ENCODE measurements at regions not wholly inside any gene's neighbourhood (a gene's known extent, or its start where the extent isn't known, plus 50 kb on each side); places are given as distances from the start of the nearest gene placed in this dataset.

DNA sequence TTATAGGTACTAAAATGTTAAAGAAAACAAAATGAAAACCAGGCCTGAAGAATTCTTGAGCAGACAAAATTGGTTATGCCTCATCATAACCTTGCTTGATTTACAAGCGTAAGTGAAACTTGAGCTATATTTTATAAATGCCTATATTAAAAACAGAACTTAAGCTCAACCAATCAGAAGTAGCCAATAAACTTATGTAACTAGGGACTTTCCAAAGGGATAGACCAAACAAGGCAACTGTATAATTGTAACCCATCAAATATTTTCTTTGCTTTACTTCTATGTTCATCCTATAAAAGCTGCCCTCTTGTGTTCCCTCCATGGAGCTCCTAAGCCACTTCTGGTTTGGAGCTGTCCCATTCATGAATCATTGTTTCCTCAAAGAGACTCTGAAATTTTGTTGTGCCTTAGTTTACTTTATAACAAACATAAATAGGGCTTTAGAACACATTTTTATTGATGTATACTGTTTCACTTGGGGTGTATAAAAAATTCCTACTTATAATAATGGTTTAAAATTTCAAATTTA lies 101.6 kb upstream of the CARMIL1 start:
- Mint-ChIP-seq H3K36me3 (ENCODE audit: low read depth) (no peaks in the 10 kb centered on the region), H3K27me3 (ENCODE audit: low read depth) (no peaks in the 10 kb centered on the region), H3K27ac (no peak overlapping the region), H3K4me3 (no peak overlapping the region), H3K9me3 (no peaks in the 10 kb centered on the region), H3K4me1 (ENCODE audit: low read depth) (peaks cover 34% of the 10 kb centered on the region)
- CTCF ChIA-PET, result interaction anchor here (1.1 to 1.5 kb wide), 2 partner anchors 8 to 150 kb away, joined by 3 to 4 read pairs; no protein-coding TSS in a partner anchor
- DNase-seq, result no peak
- intact Hi-C loops (cut with micrococcal nuclease), result loop anchor here (5.0 to 10.0 kb wide), 2 partner anchors 253 to 320 kb away; no protein-coding TSS in a partner anchor

DNA sequence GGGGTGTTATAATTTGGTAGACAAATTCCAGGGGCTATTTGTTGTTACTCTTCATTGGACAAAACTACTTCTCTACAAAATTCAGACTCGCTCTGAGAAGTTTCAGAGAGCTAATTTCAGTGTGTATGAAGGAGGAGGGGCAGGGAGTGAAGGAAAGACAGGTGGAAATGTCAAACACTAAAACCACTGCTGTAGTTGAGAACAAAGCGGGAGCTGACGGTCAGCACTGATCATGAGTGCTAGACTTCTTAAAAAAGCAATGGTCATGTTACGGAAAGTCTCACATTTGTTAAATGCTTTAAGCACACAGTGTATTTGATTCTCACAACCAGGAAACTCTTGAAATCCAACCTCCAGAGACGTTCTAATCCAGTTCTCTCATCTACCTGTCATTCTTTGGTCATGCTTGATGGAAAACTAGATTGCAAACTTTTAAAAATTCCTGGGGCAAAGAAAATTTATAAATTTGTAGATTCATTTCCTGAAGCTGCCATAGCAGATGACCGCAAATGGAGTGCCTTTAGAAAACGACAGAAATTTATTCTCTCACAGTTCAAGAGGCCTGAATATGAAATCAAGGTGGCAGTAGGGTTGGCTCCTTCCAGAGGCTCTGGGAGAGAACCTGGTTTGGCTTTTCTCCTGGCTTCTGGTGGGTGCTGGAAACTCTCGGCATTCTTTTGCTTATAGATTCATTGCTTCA lies 100.7 kb upstream of the CARMIL1 start:
- Mint-ChIP-seq H3K27me3 (ENCODE audit: low read depth) (no peaks in the 10 kb centered on the region), H3K9me3 (no peaks in the 10 kb centered on the region), H3K4me1 (ENCODE audit: low read depth) (peaks cover 34% of the 10 kb centered on the region), H3K4me3 (no peak overlapping the region), H3K27ac (no peak overlapping the region), H3K36me3 (ENCODE audit: low read depth) (no peaks in the 10 kb centered on the region)
- intact Hi-C loops (cut with micrococcal nuclease), result loop anchor here (1.0 to 10.0 kb wide), 3 partner anchors 40 to 321 kb away; no protein-coding TSS in a partner anchor
- CTCF ChIA-PET, result interaction anchor here (1.5 kb wide), 1 partner anchor 151 kb away, joined by 4 read pairs; no protein-coding TSS in a partner anchor
- no peak for DNase-seq

DNA sequence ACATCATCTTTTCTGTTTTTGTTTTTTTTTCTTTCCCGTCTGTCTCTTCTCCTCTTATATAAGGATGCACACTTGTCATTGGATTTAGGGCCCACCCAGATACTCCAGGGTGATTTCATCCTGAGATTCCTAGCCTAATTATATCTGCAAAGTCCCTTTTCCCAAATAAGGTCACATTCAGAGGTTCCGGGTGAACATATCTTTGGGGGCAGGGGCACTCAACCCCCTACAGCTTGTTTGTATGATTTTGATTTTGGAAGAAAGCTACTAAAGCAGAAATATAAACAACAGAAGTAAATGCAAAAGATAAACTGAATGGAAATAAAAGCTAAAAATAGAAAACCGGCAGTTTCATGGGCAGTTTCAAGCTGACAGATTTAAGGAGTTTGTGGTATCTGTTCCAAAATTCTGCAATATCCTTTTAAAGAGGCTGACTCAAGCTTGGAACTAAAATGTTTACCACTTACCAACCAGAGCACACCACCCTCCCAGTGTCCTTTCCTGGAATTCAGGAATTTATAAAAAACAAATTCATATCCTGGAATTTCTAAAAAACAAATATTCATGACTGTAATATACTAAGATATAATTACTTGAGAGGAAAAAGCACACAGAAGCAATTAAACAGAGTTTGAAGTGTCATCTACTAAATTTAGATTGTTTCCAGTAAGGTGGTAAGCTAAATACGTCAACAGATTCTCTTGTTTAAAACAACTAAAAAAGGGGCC lies 100.0 kb upstream of the CARMIL1 start:
- H3K9me3 Mint-ChIP-seq, result no peaks in the 10 kb centered on the region
- H3K27ac Mint-ChIP-seq, result no peak overlapping the region
- H3K27me3 Mint-ChIP-seq (ENCODE audit: low read depth), result no peaks in the 10 kb centered on the region
- CTCF ChIA-PET, result interaction anchor here (0.6 kb wide), 1 partner anchor 16 kb away, joined by 3 read pairs; no protein-coding TSS in a partner anchor
- intact Hi-C loops (cut with micrococcal nuclease), result loop anchor here (1.0 to 10.0 kb wide), 3 partner anchors 41 to 322 kb away; no protein-coding TSS in a partner anchor
- no peaks in the 10 kb centered on the region for H3K36me3 Mint-ChIP-seq (ENCODE audit: low read depth)
- no peak overlapping the region for H3K4me3 Mint-ChIP-seq
- no peak for DNase-seq
- H3K4me1 Mint-ChIP-seq (ENCODE audit: low read depth), result peaks cover 27% of the 10 kb centered on the region

DNA sequence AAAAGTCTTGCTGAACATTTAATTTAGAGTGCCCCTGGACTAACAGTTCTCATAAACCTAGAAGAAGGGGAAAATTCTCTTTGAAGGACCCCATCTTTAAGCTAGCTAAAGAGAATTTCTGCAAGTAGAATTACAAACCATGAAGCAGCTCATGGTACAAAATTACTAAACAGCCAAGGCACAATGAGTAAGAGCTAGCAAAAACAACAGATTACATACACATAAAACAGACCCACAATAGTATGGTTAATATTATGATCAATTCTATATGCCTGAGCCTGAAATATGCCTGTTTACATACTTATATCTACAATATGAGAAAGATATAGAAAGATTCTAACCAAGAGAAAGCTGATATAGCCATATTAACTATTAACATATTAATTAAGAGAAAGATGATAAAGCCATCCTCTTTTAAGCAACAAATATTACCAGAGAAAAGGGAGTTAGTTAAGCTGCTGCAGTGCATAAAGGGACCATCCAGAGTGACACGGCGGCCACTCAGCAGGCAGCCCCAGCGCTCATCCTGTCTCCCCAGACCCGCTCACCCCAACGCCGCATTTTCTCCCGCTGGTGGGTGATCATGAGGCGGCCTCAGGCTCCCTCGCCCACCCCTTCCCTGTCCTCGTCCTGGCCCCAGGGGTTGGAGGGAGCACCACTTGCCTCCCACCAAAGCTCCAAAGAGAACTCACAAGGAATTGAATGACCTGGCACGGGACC lies 98.4 kb upstream of the CARMIL1 start:
- no peaks in the 10 kb centered on the region for H3K36me3 Mint-ChIP-seq (ENCODE audit: low read depth)
- H3K27me3 Mint-ChIP-seq (ENCODE audit: low read depth), result peaks cover 4% of the 10 kb centered on the region
- H3K27ac Mint-ChIP-seq, result no peak overlapping the region
- no peak for DNase-seq
- intact Hi-C loops (cut with micrococcal nuclease), result no loop called here
- H3K9me3 Mint-ChIP-seq, result no peaks in the 10 kb centered on the region
- peaks cover 22% of the 10 kb centered on the region for H3K4me1 Mint-ChIP-seq (ENCODE audit: low read depth)
- no peak overlapping the region for H3K4me3 Mint-ChIP-seq
- CTCF ChIA-PET, result interaction anchor here (0.6 to 1.4 kb wide), 5 partner anchors 13 to 702 kb away, joined by 3 to 4 read pairs (median 3); no protein-coding TSS in a partner anchor

DNA sequence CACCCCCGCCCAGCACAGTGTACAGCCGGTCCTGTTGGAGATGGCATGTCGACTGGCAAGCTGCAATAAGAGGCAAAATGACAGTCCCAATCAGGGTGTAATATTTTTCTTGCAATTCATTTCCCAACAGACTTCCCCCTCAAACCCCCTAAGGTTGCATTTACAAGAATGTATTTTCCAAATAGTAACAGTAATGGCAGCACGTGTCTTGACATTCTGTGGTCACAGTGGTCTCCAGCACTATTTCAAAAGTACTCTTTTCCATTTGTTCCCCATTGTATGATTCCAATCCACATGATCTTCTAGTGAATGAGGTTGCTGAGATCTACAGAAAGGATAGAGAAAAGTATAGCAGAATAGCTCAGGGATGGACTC lies 97.8 kb upstream of the CARMIL1 start:
- intact Hi-C loops (cut with micrococcal nuclease), result no loop called here
- H3K4me3 Mint-ChIP-seq, result no peak overlapping the region
- CTCF ChIA-PET, result interaction anchor here (0.6 to 1.4 kb wide), 3 partner anchors 14 to 701 kb away, joined by 3 read pairs; no protein-coding TSS in a partner anchor
- H3K9me3 Mint-ChIP-seq, result no peaks in the 10 kb centered on the region
- H3K4me1 Mint-ChIP-seq (ENCODE audit: low read depth), result peaks cover 22% of the 10 kb centered on the region
- DNase-seq, result no peak
- H3K27ac Mint-ChIP-seq, result no peak overlapping the region
- H3K36me3 Mint-ChIP-seq (ENCODE audit: low read depth), result no peaks in the 10 kb centered on the region
- peaks cover 4% of the 10 kb centered on the region for H3K27me3 Mint-ChIP-seq (ENCODE audit: low read depth)

DNA sequence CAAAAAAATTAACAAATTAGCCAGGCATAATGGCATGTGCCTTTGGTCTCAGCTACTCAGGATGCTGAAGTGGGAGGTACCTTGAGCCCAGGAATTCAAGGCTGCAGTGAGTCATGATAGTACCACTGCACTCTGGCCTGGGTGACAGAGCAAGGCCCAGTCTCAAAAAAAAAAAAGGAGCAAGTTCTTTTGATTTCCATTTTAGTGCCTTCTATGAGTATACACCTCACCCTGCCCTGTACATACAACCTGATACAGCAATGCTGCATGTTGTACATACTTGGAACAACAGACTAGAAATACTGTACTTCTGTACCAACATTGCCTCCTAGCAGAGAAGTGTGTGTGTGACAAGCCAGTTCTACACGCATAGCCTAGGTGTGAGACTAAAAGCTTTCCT lies 97.3 kb upstream of the CARMIL1 start:
- Mint-ChIP-seq H3K27ac (no peak overlapping the region), H3K27me3 (ENCODE audit: low read depth) (peaks cover 4% of the 10 kb centered on the region), H3K4me3 (no peak overlapping the region), H3K9me3 (no peaks in the 10 kb centered on the region), H3K36me3 (ENCODE audit: low read depth) (no peaks in the 10 kb centered on the region), H3K4me1 (ENCODE audit: low read depth) (peaks cover 24% of the 10 kb centered on the region)
- CTCF ChIA-PET, result interaction anchor here (0.7 kb wide), 1 partner anchor 19 kb away, joined by 6 read pairs; no protein-coding TSS in a partner anchor
- DNase-seq, result no peak
- intact Hi-C loops (cut with micrococcal nuclease), result no loop called here

DNA sequence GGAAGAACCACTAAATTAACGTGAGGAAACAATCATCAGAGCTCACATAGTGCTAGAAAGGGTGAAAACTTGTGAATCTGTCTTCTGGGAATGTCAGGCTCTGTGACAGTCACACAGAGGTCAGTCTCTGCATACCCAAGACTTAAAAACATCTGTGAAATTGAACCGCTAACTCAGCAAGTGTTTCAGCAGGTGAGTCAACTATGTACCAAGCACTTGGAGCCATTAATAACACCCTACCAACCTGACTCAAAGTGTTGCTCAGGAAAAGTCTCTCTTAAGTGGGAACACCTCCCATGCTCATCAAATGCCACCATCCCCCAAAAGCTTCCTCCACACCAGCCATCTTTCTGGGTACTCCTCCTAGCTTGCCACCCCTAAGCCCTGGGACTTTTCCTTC lies 92.3 kb upstream of the CARMIL1 start:
- CTCF ChIA-PET, result no interaction called here
- Mint-ChIP-seq H3K4me1 (ENCODE audit: low read depth) (peaks cover 8% of the 10 kb centered on the region), H3K27me3 (ENCODE audit: low read depth) (peaks cover 14% of the 10 kb centered on the region), H3K27ac (no peak overlapping the region), H3K36me3 (ENCODE audit: low read depth) (no peaks in the 10 kb centered on the region), H3K4me3 (no peak overlapping the region), H3K9me3 (no peaks in the 10 kb centered on the region)
- no peak for DNase-seq
- intact Hi-C loops (cut with micrococcal nuclease), result no loop called here

DNA sequence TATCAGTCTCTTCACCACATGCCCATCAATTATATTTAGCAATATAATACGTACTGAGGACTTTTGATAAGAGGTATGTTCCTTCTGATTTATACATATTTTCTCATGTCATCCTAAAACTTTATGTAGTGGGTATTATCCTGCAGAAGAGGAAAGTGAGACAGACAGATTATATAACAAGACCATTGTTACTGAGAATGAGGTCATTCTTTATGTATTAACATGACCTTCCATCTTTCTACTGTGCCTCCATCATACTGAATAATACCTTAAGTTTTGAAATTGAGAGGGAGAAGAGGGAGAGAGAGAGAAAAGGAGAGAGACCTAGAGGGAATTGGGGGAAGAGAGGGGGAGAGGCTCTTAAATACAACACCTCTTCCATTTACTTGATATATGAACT lies 90.9 kb upstream of the CARMIL1 start:
- Mint-ChIP-seq H3K4me3 (no peak overlapping the region), H3K4me1 (ENCODE audit: low read depth) (peaks cover 5% of the 10 kb centered on the region), H3K27ac (no peak overlapping the region), H3K9me3 (no peaks in the 10 kb centered on the region), H3K27me3 (ENCODE audit: low read depth) (peaks cover 15% of the 10 kb centered on the region), H3K36me3 (ENCODE audit: low read depth) (no peaks in the 10 kb centered on the region)
- CTCF ChIA-PET, result no interaction called here
- DNase-seq, result no peak
- intact Hi-C loops (cut with micrococcal nuclease), result no loop called here

DNA sequence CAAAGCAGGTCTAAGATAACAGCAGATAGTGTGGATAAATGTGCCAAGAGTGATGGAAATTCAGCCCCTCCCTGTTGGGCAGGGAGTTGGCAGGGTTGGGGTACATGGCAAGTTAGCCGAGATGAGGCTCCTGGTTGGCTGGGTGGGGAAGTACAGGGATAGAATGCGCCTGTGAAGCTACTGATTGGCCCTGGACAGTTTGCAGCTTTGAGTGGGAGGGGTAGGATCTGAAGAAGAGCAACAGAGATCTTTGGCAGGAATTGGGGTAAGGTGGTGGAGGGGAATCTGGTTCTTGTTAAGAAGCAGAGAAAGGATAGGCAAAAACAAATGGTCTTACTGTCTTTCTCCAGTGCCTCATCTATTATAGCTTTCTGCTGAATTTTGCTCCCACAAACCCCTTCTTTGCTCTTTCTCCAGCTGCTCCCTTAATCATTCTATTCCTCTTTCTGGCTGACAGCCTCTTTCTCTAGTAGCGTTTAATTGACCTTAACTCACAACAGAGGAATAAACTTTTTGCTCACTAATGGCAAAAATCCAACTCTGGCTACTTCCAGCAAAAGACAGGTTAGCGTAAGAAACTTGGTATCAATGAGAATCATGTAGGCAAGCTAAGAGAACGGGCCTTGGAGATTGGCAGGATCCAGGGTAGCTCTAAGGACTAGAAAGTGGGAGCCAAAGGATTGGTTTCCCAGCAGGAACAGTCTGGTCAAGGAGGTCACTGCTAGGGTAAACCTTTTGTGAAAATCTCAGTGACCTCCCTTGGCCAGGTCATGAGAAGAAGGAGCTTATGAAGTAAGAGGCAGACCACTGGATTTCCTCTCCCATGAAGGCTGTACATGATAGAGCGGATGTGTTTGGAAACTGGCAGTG lies 86.3 kb upstream of the CARMIL1 start:
- intact Hi-C loops (cut with micrococcal nuclease), result no loop called here
- Mint-ChIP-seq H3K27ac (no peak overlapping the region), H3K27me3 (ENCODE audit: low read depth) (peaks cover 6% of the 10 kb centered on the region), H3K4me1 (ENCODE audit: low read depth) (no peaks in the 10 kb centered on the region), H3K36me3 (ENCODE audit: low read depth) (no peaks in the 10 kb centered on the region), H3K9me3 (no peaks in the 10 kb centered on the region), H3K4me3 (no peak overlapping the region)
- CTCF ChIA-PET, result interaction anchor here (0.5 to 0.7 kb wide), 2 partner anchors 63 to 101 kb away, joined by 3 to 7 read pairs; no protein-coding TSS in a partner anchor
- DNase-seq, result no peak

DNA sequence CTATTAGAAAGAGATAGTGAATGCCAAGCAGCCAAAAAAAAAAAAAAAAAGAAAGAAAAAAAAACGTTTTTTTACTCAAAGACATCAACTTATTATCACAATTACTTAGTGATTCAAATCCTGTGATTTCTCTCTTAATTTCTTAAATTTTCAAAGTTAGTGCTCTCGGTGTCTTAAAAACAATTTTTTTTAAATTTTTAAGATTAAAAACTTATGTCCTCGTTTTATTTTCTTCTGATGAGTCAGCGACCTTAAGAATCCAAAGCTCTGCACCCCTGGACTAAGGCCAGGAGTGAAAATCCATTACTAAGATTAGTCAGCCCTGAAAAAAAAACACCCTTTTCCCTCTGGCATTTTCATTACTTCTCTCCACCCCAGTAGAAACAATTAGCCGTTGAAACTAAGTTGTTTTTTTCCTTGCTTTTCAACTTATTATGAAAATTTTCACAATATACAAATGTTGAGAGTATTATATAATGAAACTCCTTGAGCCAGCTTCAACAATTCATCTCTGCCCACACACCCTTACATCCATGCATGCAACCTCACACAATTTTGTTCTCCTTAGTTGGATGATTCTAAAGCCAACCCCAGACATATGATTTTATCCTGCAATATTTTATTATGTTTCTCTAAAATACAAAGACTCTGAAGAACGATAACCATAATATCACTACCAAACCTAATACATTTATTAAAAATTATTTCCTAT lies 85.6 kb upstream of the CARMIL1 start:
- DNase-seq, result no peak
- H3K36me3 Mint-ChIP-seq (ENCODE audit: low read depth), result no peaks in the 10 kb centered on the region

DNA sequence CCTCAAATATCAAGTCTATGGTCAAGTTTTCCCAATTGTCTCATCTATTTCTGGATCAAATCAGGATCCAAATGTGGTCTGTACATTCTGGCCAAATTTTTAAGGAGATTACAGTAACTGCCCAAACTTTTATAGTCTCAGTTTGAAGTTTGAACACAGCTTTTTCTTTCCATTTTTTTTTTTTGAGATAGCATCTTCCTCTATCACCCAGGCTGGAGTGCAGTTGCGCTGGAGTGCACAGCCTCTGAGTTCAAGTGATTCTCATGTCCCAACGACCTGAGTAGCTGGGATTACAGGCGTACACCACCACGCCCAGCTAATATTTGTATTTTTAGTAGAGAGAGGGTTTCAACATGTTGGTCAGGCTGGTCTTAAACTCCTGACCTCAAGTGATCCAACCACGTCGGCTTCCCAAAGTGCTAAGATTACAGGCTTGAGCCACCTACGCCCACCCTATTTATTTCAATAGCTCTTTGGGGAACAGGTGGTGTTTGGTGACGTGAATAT lies 84.9 kb upstream of the CARMIL1 start:
- CTCF ChIA-PET, result no interaction called here
- H3K4me3 Mint-ChIP-seq, result no peak overlapping the region

More for the DNA sequence above, 85.6 kb upstream of the CARMIL1 start:
- Mint-ChIP-seq H3K27me3 (ENCODE audit: low read depth) (peaks cover 6% of the 10 kb centered on the region), H3K4me3 (no peak overlapping the region), H3K27ac (no peak overlapping the region), H3K4me1 (ENCODE audit: low read depth) (no peaks in the 10 kb centered on the region), H3K9me3 (no peaks in the 10 kb centered on the region)
- intact Hi-C loops (cut with micrococcal nuclease), result no loop called here
- CTCF ChIA-PET, result no interaction called here

More for the DNA sequence above, 84.9 kb upstream of the CARMIL1 start:
- Mint-ChIP-seq H3K36me3 (ENCODE audit: low read depth) (no peaks in the 10 kb centered on the region), H3K9me3 (no peaks in the 10 kb centered on the region), H3K27ac (no peak overlapping the region), H3K4me1 (ENCODE audit: low read depth) (no peaks in the 10 kb centered on the region), H3K27me3 (ENCODE audit: low read depth) (peaks cover 6% of the 10 kb centered on the region)
- DNase-seq, result no peak
- intact Hi-C loops (cut with micrococcal nuclease), result no loop called here

Measured in activated naive CD4-positive, alpha-beta T cell treated with anti-CD3 and anti-CD28 coated beads for 36 hours (primary cell).